Glomerular visceral epithelial cell (primary cell): ENCODE measurements at regions not wholly inside any gene's neighbourhood (a gene's known extent, or its start where the extent isn't known, plus 50 kb on each side); places are given as distances from the start of the nearest gene placed in this dataset.

ENCODE experiments used
- DNase-seq: peaks from one replicate; pipeline ENCODE4 v3.0.0-alpha.2; 2016; ENCODE audit errors: extremely low spot score

DNA sequence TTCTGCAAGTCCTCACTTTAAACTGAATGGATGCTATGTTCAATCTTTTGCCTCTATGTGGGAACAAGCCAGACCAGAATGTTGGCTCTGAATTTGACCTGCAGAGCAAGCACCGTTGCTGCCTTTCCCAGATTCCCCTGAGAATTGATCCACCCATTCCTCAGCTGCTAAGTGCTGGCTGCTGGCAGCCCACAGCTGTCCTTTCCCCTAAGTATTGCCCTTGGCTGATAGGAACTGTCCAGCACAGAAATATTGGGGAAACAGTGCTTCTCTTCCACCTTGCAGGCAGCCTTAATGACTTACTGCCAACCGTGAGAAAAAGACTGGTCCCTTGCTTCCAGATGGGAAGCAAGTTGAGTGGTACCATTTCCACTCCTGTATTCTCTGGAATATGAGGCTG lies 475.9 kb downstream of the PDHA2 start:
- DNase-seq = peak; percentile 4

DNA sequence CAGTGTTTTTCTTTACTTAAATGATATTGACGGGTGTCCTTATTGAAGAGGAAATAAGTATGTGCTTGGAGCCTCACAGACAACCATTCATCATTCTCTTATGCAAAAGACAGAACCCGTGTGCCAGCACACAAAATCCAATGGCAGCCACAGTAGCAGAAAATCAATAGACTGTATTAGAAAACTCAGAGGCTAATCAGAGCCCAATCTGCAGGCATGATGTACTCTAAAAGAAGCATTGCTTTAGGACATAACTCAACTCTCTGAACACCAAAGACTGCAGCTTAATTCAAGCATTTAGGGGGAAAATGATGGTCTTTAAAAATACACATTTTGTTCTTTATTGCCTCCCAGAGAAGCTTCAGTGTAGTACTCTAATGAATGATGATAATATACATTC lies 476.9 kb downstream of the PDHA2 start:
- no peak for DNase-seq

DNA sequence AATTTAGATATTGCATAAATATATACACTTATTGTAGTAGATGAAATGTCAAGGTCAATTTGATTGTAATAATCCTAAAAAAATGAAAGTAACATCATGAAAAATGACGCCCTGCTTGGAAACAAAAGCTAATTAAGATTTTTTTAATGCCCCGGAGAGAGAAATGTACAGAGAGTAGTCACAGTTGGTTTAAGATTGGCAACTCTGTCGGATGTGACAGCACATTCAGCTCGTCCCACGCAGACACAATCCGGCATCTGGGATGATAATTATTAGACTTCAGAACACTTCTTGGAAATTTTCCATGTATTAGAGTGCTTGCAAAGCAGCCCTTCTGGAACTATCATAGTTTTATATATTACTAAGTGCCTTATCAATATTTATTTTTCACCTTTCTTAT lies 478.0 kb downstream of the PDHA2 start:
- no peak for DNase-seq

- DNase-seq = no peak
These were observed 487.0 kb downstream of the PDHA2 start for GRCh38 chr4:96326846-96327245.

DNA sequence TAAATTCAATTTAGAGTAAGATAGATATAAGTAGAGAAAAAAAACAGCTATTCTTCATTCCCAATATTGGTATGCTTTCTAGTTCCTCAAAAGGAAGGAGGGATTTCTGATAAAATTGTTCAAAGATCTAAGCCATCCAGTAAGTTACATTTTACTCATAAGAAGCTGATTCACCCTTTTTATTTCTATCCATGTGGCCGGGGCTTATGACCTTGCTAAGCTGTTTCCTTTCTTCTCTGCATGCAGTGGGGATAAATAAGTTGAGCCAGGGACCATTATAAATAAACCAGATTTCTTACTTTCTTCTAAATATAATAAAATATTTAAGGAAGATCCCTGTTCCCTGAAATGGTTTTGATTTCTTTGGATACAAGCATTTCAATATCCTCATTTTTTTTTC lies 502.3 kb downstream of the PDHA2 start:
- no peak for DNase-seq

DNA sequence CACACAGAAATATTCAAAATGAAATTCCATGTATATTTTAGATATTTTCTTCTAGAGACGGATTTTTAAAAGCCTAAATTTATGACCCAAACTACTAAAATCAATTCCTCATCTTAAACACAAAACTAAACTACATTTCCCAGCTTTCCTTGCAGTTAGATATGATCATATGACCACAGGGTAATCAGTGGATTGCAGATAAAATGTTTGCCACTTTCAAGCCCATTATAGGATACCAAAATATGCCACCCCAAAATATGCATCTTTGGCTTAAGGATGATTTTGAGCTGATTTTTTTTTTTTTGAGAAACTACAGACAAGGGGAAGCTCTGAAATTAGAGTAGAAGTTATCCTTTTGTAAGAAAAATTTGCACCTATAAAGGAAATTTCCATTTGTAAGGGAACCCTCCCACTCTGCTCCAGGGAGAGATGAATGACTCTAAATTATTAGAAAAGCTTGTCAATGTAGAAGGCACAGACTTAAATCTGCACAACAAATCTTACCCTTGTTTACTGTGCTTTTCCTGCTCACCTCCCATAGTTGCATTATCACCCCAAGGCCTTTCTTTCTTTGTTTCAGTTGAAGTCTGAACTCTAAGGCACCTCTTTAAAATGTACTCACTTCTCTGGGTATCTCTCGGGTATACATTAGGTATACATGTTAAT lies 503.0 kb downstream of the PDHA2 start:
- no peak for DNase-seq

DNA sequence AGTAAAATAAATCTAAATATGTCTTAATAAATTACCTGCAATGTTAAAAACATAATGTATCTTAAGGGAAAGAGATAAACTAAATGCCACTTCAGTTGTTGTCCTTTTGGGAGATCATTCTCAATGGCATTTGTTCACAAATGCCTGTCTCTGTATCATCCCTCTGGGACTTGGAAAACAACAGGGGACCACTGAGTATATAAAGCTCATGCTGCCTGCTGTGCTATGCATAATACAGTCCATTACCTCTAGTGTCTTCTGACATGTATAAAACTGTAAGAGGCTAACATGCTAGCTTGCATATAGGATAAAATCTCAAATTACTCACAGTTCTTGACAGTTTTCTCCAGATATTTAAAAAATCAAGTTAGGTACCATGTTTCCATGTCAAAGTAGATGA lies 503.9 kb downstream of the PDHA2 start:
- DNase-seq = no peak

- peak; percentile 5 for DNase-seq
These were observed 507.7 kb downstream of the PDHA2 start for GRCh38 chr4:96347582-96347981.

DNA sequence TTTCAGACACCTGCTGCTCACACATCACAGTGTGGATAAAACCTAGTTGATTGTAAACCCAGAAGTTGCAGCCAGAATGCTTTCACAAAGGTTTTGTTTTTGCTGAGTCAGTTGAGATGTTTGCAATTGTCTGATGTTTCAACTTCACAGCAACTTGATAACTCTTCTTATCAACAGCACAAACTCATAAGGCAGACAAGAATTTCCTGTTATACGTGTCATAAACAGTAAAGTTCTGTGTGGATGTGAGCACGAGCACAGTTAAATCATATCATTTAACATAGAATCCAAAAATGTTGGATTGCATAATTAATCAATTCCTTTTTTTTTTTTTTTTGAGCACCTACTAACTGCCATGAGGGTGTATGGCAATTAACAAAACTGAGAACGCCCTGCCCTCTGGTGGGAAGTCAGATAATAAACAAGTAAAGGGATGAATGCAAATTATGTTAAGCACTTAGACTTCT lies 512.2 kb downstream of the PDHA2 start:
- peak; percentile 41 for DNase-seq

DNA sequence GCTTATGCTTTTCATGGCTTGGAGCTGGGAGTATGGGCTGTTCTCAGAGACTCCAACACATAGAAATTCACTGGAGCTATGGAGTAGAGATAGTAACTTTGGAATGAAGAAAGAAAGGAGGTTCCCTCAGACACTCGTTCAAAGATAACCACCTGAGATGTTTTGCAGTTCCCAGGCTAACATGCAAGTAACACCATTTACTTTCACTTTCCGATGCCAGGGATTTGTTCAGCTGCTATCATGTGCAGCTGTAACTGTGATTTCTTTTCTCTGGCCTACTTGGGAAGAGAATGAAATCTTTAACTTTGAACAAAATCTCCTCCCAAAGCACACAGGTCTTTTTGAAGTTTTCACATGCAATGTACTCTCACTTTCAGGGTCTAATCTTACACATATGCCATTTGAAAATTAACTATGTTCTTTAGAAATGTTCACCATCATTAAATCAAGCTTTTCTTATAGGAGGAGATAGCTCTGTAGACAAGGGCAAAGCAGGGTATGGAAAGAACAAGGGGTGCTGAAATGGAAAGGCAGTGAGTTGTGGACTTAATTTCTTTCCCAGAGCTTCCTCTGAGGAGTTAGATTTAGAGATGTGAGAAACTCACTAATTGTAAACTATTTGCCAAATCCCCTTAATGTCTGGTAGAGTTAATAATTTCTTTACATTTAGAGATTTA lies 514.3 kb downstream of the PDHA2 start:
- DNase-seq = peak; percentile 40

DNA sequence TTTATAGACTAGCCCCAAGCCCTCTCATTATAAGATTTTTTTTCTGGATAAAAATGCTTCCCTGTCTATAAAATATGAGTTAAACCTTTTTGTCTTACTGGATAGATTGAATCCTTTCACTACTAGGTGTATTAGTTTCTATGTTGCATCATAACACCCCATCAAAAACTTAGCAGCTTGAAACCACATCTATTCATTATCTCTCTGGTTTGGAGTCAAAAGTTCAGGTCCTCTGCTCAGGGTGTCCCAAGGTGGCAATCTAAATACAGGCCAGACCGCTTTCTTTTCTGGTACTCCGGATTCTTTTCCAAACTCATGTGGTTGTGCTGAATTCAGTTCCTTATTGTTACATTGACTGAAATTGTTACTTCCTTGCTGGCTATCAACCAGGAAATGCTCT lies 515.5 kb downstream of the PDHA2 start:
- DNase-seq = no peak

DNA sequence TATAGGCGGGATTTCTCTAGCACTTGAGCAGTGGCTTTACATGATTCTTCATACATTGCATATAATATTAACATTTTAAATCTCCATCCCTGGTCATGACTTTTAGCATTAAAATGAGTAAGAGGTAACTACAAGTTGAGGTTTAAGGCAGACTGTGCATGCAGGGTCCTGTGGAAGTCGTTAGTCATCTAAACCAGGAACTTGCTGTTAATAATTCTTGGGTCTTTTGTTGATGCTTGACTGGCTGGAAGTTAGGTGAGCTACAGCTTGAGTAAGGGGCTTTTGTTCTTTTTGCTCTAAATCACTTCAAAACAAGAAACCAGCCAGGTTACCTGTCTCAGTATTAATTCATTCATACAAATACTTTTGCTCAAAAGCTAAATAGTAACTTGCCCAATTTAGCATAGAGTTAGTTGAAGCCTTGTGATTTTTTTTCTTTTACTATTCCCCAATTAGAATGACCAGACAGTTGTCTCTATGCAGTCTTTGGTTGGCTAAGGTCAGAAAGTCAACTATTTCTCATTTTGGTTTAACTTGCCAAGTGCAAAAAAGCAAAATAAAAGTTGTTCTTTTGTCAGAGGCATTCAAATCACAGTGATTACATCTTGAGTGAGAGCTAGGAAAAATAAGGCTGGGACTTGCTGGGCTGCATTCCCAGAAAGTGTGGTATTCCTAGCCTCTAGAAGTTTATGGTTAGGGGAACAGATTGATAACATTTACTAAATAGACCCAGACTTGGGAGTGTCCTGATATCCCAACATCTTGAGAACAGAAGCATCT lies 516.9 kb downstream of the PDHA2 start:
- peak; percentile 53 for DNase-seq

- no peak for DNase-seq
These were observed 526.7 kb downstream of the PDHA2 start for GRCh38 chr4:96366632-96367031.

GRCh38 chr4:96375367-96375766 lies 535.5 kb downstream of the PDHA2 start:
- no peak for DNase-seq

DNA sequence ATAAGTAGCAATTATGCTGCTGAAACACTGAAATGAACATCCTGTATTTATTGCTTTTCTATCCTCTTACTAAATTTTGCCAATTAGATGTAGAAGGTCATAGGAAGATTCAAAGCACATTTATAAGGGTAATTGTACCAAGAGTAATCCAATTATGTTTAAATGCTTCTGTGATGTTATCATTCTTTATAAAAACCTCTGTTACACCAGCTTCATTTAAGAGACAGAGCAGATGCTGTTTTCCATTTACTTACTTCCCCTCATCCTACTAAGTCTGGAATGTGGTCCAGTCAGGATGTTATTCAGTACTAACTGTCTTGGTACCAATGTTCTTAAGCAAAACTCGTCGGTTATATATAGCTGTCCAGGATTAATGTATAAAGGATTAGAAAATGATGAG lies 539.6 kb downstream of the PDHA2 start:
- no peak for DNase-seq

- no peak for DNase-seq
These were observed 540.2 kb downstream of the PDHA2 start for GRCh38 chr4:96380106-96380505.

DNA sequence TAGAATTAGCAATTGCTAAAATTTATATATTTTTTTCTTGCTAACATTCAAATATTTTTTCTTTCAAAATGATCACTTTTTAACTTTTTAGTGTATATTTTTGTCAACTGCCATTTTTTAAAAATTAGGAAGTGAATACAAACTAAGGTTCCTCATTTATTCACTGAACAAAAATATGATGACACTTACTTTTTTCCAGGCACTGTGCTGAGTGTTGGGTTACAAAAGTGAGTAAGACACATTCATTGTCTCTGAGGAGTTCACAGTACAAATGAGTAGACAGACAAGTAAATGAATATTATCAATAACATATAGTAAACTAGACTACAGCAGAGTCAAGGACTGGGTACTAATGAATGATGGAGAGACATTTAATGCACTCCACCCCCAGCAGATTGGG lies 543.5 kb downstream of the PDHA2 start:
- DNase-seq = no peak

DNA sequence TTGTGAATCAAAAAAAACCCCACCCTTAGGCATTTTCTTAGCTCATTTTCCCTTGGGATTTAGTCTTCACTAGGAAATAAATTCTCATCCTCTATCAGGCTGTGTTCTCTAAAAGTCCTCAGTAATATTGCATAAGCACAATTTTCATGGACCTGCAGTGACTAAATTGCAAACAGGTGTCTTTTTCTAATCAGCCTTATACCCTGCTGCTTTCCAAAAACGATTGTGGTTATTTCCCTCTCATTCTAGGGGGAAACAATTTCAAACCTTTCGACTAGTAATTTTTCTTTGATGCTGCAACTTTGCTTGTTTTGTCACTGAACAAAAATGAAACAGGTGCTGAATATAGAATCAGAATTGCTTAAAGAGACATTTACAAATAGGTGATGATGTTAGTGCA lies 549.9 kb downstream of the PDHA2 start:
- DNase-seq = no peak

GRCh38 chr4:96390404-96390803 lies 550.5 kb downstream of the PDHA2 start:
- DNase-seq = no peak

- DNase-seq = no peak
These were observed 555.9 kb downstream of the PDHA2 start for GRCh38 chr4:96395747-96396146.

GRCh38 chr4:96406742-96407141 lies 566.8 kb downstream of the PDHA2 start:
- no peak for DNase-seq

DNA sequence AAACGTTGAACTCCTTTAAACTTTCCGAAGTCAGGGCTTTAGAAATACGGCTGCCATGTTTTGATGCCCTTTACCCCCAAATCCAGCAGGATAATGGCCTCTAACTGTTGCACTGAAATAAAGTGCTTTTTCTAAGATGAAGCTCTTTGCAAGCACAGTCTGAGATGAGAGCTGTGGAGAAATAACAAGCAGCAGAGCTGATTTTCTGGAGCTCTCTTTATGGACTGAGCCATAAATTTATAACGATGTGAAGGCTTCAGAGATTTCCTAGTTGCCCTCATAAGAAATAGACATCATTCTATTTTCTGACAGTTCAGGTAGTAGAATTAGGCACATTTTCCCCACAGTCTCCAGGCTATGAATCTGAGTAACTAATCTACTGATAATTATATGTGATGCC lies 567.3 kb downstream of the PDHA2 start:
- no peak for DNase-seq
